COLO668 (cell line): ENCODE measurements at regions not wholly inside any gene's neighbourhood (a gene's known extent, or its start where the extent isn't known, plus 50 kb on each side); places are given as distances from the start of the nearest gene placed in this dataset.

ENCODE experiments used
- DNase-seq: peaks from one replicate; lab custom pipeline; 2025; ENCODE audit not compliant: unreplicated experiment; lab: John Stamatoyannopoulos, UW

DNA sequence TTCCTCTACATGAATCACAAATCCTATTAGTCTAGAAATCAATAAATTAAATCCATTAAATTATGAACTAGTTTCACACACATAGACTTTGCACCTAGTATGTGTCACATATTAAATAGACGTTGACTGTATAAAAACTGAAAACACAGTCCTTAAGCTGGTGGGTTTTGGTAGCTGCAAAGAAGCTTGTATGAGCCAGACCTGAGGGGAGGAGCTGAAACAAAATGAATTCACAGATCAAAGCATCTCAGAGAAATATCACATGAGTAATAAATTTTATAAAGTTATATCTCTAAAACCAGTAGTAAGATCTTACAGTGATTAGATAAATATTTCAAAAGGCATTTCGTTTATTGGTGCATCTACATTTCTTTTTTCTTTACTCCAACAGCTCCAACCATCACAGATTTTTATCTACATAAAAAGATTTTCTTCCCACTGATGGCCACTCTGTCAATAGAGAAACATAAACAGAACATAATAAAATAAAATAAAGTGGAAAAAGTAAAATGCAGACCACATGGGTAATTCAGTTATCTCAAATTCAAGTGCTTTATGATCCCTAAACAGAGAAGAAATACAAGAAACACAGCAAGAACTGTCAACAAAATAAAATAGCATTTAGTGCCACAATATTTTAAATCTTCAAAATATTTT is 420.0 kb upstream of the CYRIA start:
- DNase-seq = no peak

GRCh38 chr2:17084877-17085276 is 419.2 kb upstream of the CYRIA start:
- DNase-seq = no peak

DNA sequence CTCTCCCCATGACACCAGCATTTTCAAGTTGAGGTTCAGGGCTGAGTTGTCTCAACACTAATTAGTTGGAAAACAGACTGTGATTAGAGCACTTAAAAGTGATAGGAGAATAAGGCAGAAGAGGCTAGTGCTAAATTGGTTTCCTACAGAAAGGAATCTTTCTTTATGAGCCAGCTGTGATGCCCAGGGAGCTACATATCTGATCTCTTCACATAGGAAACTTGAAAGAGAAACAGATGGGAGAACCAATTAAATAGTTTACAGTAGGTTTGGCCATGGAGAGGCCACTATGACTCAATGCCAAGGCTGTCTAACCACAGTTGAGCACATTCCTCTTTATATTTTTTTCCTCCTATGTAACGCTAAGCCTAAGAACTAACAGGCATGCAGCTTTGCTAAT is 418.3 kb upstream of the CYRIA start:
- DNase-seq = no peak

DNA sequence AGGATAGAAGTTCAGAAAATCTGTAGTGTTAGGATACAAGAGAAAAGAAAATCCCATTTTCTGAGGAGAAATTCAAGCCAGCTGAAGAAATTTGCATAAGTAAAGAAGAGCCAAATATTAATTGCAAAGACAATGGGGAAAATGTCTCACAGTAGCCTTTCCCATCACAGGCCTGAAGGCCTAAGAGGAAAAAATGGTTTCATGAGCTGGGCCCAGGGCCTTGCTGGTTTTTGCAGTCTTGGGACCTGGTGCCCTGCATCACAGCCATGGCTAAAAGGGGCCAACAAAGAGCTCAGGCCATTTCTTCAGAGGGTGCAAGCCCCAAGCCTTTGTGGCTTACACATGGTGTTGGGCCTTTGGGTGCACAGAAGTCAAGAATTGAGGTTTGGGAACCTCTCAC is 413.6 kb upstream of the CYRIA start:
- no peak for DNase-seq

GRCh38 chr2:17076533-17076932 is 410.9 kb upstream of the CYRIA start:
- no peak for DNase-seq

- no peak for DNase-seq
Observed at GRCh38 chr2:17070711-17071110, 405.1 kb upstream of the CYRIA start.

GRCh38 chr2:17069564-17069963 is 403.9 kb upstream of the CYRIA start:
- DNase-seq = no peak

- no peak for DNase-seq
Observed at GRCh38 chr2:17068021-17068420, 402.4 kb upstream of the CYRIA start.

GRCh38 chr2:17065536-17065935 is 399.9 kb upstream of the CYRIA start:
- no peak for DNase-seq

DNA sequence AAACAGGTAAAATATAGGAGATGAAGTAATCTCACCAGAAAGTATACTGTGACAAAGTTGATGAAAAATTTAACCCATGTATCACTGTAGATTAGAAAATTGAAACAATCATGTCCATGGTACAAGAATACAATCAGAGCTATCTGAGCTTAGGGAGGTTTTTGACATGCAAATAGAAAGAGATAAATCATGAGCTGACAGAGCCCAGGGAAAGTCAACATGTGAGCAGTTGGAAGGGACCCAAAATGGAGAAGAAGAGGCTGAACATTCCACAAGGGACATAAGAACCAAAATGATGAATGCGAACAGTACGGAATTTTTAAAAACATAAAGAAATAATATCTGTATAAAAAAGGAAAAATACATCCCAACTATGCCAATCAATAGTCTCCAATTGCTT is 395.4 kb upstream of the CYRIA start:
- no peak for DNase-seq

DNA sequence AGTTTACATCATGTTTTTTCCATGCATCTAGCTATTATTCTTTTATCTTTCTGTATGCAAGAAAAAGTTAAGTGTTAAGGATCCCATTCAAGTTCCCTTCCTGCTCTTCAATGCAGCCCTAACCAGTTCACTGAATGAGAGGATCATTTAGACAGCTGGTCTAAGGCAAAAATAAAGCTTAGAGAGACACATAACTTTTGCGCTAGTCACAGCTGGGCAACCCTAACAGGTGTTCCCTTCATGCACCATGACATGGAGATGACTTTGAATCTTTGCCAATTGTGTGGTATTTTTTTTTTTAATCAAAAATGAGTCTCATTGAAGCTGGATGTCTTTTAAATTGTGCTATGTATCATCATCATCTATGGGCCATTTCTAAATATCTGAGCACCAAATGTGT is 393.8 kb upstream of the CYRIA start:
- no peak for DNase-seq

GRCh38 chr2:17058772-17059402 is 393.3 kb upstream of the CYRIA start:
- DNase-seq = no peak

DNA sequence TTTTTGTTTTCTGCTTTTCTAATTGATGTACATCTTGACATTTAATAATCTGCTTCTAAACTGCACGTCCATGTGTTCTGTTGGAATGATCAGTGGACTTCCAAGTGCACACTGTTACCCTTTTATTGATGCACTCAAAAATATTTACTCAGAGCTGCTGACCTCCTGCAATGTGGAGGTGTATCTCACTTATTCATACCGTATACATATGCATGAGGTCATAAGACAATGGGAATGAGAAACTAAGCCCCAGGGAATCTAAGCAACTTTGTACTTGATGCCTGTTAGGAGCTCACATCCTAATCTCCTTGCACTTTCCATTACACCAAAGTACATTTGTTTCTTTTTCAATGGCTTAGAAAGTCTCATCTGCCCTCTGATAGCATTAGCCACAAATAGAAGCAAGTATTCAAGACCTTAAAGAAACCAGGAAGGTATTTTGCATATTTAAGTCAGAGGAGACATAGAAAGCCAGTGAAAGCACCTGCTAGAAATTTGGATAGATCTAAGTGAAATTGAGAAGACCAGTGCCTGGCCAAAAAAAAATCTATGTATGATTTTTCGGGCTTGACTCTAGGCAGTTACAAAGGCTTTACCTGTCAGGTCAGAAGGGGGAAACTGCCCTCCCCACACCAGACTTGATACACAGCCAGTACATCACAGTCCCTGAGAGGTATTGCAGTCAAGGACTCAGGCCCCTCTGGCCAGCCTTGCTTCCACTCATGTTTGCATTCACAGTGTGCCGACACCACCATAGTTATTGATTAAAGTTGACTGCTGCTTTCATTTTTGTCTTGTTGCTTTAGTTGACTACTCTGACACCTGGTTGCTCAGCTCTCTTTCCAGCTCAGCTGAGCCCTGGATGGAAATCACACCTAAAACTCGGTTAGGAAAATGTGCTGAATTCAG is 391.7 kb upstream of the CYRIA start:
- DNase-seq = no peak

DNA sequence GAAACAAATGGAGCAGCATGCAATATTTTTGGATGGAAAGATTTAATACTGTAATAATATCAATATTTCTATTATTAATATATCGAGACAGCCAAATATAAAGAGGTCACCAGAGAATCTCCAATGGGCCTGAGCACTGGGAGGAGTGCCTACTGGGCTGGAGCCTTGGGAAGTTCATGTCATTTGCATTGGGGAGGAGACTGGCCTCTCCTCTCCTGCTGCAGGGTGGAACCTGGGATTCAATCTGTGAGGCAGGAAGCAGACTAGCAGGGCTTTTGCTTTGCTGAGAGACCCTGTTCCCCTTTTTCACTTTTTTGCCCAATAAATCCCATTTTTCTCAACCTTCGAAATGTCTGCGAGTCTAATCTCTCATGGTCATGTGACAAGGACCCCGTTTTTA is 390.6 kb upstream of the CYRIA start:
- no peak for DNase-seq

GRCh38 chr2:17052001-17052400 is 386.4 kb upstream of the CYRIA start:
- no peak for DNase-seq

GRCh38 chr2:17051538-17051937 is 385.9 kb upstream of the CYRIA start:
- DNase-seq = no peak

GRCh38 chr2:17043173-17043572 is 377.5 kb upstream of the CYRIA start:
- DNase-seq = no peak

- no peak for DNase-seq
Observed at GRCh38 chr2:17036361-17036760, 370.7 kb upstream of the CYRIA start.

DNA sequence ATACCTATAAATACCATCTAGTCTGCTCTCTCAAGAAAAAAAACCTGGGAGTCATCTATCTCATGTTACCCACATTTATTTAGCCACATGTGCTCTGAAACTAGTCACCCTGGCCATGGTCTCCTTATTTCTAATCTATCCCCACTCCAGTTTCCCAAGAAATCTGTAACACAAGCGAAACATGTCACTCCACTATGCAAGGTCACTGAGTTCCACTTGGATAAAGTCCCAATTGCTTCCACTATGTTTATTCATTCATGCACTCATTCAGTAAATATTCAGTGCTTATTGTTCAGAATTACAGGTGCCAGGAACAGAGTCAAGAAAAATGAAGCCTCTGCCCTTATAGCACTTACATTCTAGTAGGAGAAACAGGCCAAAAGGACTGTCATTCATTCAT is 369.4 kb upstream of the CYRIA start:
- no peak for DNase-seq

GRCh38 chr2:17030047-17030446 is 364.4 kb upstream of the CYRIA start:
- DNase-seq = no peak

GRCh38 chr2:17012297-17012696 is 346.7 kb upstream of the CYRIA start:
- DNase-seq = no peak

- DNase-seq = no peak
Observed at GRCh38 chr2:17010104-17010503, 344.5 kb upstream of the CYRIA start.
